MM.1S (cell line): ENCODE measurements at regions not wholly inside any gene's neighbourhood (a gene's known extent, or its start where the extent isn't known, plus 50 kb on each side); places are given as distances from the start of the nearest gene placed in this dataset.

Source experiments
- EZH2 ChIP-seq: fragments of 300-600 bp; sonication (generic); optimal IDR thresholded peaks from 2 replicates; pipeline ENCODE3; 2017; ENCODE audit warnings: low read depth, mild to moderate bottlenecking, antibody characterized with exemption, low read length, mixed read lengths
- EZH2phosphoT487 ChIP-seq: fragments of 300-600 bp; sonication (generic); IDR thresholded peaks from 2 replicates; pipeline ENCODE4 v1.6.1; 2018; ENCODE audit warnings: antibody characterized with exemption, low read length

DNA sequence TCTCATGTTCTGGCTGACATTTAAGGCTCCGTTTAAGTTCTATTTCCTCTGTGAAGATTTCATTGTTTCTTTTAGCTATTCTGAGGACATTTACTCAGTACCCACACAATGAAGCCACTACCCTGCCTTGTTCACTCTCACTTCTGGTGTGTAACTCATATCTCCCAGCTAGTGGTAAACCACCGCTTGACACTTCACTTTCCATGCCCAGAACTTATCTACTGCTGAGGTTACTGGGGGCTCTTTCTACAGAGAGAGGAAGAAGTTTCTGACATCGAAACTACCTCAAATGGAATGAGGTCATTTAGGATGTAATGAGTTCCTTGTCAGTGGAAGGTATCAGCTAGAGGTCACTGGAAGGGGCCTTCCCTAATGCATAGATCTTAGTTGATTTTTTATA, 501.5 kb downstream of the DMAC1 start:
- TF ChIP-seq EZH2phosphoT487 (no peak), EZH2 (no peak)
